AG04449 (cell line): ENCODE measurements at regions not wholly inside any gene's neighbourhood (a gene's known extent, or its start where the extent isn't known, plus 50 kb on each side); places are given as distances from the start of the nearest gene placed in this dataset.
A peak's percentile ranks its signal among the peaks of the same experiment; 100 is the strongest.

Source experiments
- CTCF ChIA-PET: fragments of 350-600 bp; formaldehyde crosslinking; extraction: SDS; loops from one replicate; lab custom pipeline; 2021; ENCODE audit warnings: antibody characterized with exemption; lab: Yijun Ruan, JAX
- POLR2A ChIA-PET: fragments of 400-600, 350-600 bp; formaldehyde crosslinking; extraction: SDS; loops from one replicate; lab custom pipeline; 2020; ENCODE audit warnings: antibody characterized with exemption, inconsistent platforms; lab: Yijun Ruan, JAX
- DNase-seq: peaks from one replicate; pipeline ENCODE4 v3.0.0-alpha.2; 2010; ENCODE audit warnings: low read depth, low spot score
- H3K4me3 ChIP-seq: 2 replicates; pipeline ENCODE4 v1.5.1; 2011; ENCODE audit warnings: low read depth, mild to moderate bottlenecking, control low read depth, low read length
- TF ChIP-seq, protein P1 (sequence below): IDR thresholded peaks from one replicate; pipeline ENCODE4 v1.5.1; 2011; ENCODE audit warnings: mild to moderate bottlenecking, moderate library complexity, low read length, control low read depth, inconsistent platforms; ENCODE audit not compliant: insufficient read depth; ENCODE audit errors: missing control alignments

DNA sequence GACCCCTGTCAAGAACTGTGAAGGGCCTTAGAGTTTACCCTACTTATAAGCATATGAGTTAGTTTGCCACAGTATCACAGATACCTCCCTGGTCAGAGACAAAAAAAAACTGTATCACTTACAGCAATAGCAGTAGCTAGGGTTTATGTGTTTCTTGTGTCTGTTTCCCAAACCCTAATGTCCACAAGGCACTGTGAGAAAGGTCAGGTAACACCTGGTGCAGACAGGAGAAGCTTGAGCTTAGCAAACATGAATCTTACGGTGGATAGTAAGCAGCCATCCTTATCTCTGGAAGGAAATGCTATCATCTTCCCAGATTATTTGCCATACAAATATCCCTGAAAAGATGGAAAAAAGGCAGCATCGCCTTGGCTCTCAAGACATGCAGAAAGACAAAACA lies 208.5 kb upstream of the KCNN2 start:
- TF ChIP-seq, protein P1, sequence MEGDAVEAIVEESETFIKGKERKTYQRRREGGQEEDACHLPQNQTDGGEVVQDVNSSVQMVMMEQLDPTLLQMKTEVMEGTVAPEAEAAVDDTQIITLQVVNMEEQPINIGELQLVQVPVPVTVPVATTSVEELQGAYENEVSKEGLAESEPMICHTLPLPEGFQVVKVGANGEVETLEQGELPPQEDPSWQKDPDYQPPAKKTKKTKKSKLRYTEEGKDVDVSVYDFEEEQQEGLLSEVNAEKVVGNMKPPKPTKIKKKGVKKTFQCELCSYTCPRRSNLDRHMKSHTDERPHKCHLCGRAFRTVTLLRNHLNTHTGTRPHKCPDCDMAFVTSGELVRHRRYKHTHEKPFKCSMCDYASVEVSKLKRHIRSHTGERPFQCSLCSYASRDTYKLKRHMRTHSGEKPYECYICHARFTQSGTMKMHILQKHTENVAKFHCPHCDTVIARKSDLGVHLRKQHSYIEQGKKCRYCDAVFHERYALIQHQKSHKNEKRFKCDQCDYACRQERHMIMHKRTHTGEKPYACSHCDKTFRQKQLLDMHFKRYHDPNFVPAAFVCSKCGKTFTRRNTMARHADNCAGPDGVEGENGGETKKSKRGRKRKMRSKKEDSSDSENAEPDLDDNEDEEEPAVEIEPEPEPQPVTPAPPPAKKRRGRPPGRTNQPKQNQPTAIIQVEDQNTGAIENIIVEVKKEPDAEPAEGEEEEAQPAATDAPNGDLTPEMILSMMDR: no peak
- ChIA-PET CTCF (no interaction called here), POLR2A (no interaction called here)
- no peak for DNase-seq
- no peak overlapping the region for H3K4me3 ChIP-seq

DNA sequence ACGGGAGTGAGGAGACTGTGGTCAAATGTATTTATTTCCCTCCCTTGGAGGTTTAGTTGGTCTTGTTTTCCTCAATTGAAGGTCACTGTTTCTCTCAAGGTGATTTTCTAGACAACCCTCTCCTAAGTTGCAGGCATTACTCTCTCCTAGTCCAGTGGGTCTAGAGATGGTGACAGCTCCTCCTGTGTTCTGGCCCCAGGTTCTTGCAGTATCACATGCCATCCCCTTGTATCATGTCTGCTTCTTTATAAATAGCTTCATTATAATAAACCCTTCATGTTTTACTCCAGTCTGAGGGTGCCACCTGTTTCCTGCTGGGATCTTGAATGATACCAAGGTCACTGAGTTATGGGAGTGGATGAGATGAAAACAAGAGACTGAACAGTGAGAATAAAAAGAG lies 208.0 kb upstream of the KCNN2 start:
- ChIA-PET CTCF (no interaction called here), POLR2A (no interaction called here)
- DNase-seq: no peak
- no peak overlapping the region for H3K4me3 ChIP-seq
- TF ChIP-seq, protein P1: no peak

DNA sequence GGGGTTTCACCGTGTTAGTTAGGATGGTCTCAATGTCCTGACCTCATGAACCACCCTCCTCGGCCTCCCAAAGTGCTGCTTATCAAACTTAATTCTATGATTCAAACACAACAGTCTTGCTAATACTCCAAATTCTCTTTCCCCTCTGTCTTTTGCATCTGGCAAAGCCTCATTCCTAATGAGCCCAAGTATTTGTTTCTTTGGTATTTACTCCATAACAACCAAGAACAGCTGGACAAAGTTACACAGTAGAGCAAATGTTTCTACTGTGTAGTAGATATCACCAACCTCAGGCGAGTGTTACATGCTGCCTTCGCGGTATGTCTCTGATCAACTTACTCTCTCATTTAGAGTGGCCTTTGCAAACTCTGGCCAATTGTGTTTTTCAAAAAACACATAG lies 195.8 kb upstream of the KCNN2 start:
- DNase-seq: no peak
- TF ChIP-seq, protein P1: no peak
- H3K4me3 ChIP-seq: no peak overlapping the region
- ChIA-PET CTCF (no interaction called here), POLR2A (no interaction called here)

DNA sequence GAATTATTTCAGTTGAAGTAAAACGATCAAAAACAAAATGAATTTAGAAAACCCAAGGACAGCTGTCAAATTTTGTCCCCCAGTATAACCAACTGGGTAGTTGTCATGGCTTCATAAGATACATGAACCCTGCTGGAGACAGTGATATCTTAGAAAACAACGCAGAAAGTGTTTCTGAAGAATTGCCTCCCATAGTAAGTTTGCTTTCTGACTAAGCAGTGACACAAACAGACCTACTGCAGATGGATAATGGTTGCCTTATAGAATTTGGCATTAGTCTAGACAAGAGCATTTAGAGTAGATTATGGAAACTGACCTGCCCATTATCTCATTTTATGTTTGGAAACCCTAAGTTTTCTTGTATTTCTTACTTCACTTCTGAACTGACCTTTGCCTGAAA lies 187.7 kb upstream of the KCNN2 start:
- ChIA-PET POLR2A (no interaction called here), CTCF (no interaction called here)
- no peak overlapping the region for H3K4me3 ChIP-seq
- TF ChIP-seq, protein P1: no peak
- DNase-seq: no peak

DNA sequence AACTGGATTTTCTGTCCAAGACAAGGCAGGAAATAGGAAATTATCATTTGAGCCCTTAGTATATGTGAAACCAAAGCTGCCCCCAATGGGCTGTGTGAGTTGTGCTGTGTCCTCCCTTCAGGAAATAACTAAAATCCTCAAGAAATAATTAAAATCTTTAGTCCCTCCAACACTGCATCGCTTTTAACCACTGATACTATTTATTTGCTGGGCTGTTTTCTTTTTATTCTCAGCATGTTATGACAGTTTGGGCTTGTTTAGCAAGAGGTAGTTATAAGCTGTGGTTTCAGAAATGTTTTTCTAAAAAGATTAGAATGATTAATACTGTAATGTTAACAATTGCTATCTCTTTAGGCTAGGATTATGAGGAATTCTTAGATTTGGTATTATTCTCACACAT lies 187.0 kb upstream of the KCNN2 start:
- TF ChIP-seq, protein P1: no peak
- ChIA-PET POLR2A (no interaction called here), CTCF (no interaction called here)
- DNase-seq: no peak
- no peak overlapping the region for H3K4me3 ChIP-seq

DNA sequence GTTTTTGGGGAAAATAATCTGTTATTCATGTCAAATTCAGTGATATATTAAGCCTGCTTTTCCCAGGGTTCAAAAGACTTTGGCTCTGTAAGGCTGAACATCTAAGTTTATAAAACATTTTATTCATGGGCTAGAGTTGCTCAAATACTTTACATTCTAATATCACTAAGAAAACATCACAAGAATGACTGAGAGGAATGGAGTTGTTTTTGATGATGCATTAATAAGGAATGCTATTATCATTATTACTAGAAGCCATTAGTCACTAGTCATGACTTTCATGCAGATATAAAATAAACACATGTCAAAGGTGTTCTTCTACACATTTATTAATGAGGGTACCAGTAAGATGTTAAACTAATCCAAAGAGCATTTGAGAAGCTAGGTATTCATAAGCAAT lies 185.5 kb upstream of the KCNN2 start:
- POLR2A ChIA-PET: interaction anchor here (1.1 kb wide), 1 partner anchor 63 kb away, joined by 4 read pairs; no protein-coding TSS in a partner anchor
- DNase-seq: peak; percentile 34
- H3K4me3 ChIP-seq: no peak overlapping the region
- CTCF ChIA-PET: no interaction called here
- TF ChIP-seq, protein P1: no peak
